Gastrocnemius medialis (tissue), 4 donors: ENCODE measurements at regions not wholly inside any gene's neighbourhood (a gene's known extent, or its start where the extent isn't known, plus 50 kb on each side); places are given as distances from the start of the nearest gene placed in this dataset.

ENCODE experiments used
- CTCF ChIP-seq, 5 experiments: fragments of 450-650 bp in 3 of 5; fragments of 200-600 bp in 2 of 5; sonication (generic) in 2 of 5; IDR thresholded peaks in 4 of 5; conservative IDR thresholded peaks in 1 of 5; 1 replicate in 4 of 5; 2 replicates in 1 of 5; pipeline ENCODE4 v1.5.1; 2016 to 2019; ENCODE audit warnings: antibody characterized with exemption in 5 of 5, mild to moderate bottlenecking in 3 of 5, moderate library complexity in 3 of 5
- POLR2A ChIP-seq, 2 donors: fragments of 450-650 bp; IDR thresholded peaks; one replicate each; pipeline ENCODE4 v1.6.1; 2017; ENCODE audit warnings: antibody characterized with exemption in 2 of 2, mild to moderate bottlenecking in 2 of 2, moderate library complexity in 2 of 2

DNA sequence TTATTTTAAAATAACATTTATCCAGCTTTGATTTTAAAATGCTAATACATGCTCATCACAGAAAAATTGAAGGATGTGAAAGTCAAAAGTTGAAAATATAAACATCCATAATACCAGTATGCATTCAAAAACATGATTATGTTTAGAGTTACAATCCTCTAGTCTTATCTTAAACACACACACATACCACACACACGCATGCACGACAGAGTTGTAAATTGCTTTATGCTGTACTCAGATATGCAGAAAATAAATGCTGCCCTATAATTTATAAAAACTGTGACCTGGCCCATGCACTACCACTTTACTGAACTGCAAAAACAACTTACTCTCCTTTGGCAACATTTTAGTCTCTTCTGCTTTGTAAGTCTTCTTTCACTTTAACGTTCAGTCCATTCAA lies 793.0 kb upstream of the FANCL start:
- TF ChIP-seq CTCF (IDR thresholded peaks at IDR 0.05 in 4 of 5, conservative IDR thresholded peaks at IDR 0.05 in 1 of 5) (no peak), POLR2A (IDR thresholded peaks at IDR 0.05) (no peak)
